OCI-LY1 (cell line): ENCODE measurements at regions not wholly inside any gene's neighbourhood (a gene's known extent, or its start where the extent isn't known, plus 50 kb on each side); places are given as distances from the start of the nearest gene placed in this dataset.

Source experiments
- EZH2 ChIP-seq: fragments of 200-600 bp; sonication (generic), shearing (Covaris generic); IDR thresholded peaks from 2 replicates; pipeline ENCODE4 v1.8.0; 2017; ENCODE audit warnings: borderline replicate concordance, mixed run types, mild to moderate bottlenecking, antibody characterized with exemption, low read length, moderate library complexity, mixed read lengths
- TF ChIP-seq, protein P1 (sequence below): fragments of 200-600 bp; sonication (generic), shearing (Covaris generic); IDR thresholded peaks from 2 replicates; pipeline ENCODE4 v1.5.1; 2017; ENCODE audit warnings: mild to moderate bottlenecking, antibody characterized with exemption, low read length, moderate library complexity, mixed read lengths

DNA sequence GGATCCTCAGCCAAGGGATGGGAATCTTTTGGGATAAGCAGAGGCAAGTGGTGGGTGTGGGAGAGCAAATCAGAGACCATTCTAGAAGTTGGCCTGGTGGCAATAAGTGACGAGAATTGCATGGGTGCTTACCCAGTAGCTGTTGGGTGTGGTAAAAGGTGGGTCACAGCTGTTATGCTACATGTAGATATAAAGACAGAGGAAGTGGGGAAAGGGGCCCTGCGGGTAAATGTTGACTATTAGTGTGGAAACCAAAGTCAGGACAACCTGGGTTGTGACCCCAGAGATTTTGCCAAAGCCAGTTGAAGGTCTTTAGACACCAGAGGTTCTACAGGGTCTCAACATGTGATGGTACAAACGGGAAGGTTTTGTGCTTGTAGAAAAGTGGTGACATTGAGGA lies 443.6 kb upstream of the HNRNPA3 start:
- TF ChIP-seq, protein P1, sequence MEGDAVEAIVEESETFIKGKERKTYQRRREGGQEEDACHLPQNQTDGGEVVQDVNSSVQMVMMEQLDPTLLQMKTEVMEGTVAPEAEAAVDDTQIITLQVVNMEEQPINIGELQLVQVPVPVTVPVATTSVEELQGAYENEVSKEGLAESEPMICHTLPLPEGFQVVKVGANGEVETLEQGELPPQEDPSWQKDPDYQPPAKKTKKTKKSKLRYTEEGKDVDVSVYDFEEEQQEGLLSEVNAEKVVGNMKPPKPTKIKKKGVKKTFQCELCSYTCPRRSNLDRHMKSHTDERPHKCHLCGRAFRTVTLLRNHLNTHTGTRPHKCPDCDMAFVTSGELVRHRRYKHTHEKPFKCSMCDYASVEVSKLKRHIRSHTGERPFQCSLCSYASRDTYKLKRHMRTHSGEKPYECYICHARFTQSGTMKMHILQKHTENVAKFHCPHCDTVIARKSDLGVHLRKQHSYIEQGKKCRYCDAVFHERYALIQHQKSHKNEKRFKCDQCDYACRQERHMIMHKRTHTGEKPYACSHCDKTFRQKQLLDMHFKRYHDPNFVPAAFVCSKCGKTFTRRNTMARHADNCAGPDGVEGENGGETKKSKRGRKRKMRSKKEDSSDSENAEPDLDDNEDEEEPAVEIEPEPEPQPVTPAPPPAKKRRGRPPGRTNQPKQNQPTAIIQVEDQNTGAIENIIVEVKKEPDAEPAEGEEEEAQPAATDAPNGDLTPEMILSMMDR, result no peak
- no peak for TF ChIP-seq EZH2
